DMS53 treated with DMSO at 0.1 percent for 48 hours (cell line): ENCODE measurements at regions not wholly inside any gene's neighbourhood (a gene's known extent, or its start where the extent isn't known, plus 50 kb on each side); places are given as distances from the start of the nearest gene placed in this dataset.

ENCODE experiments used
- DNase-seq: peaks from one replicate; lab custom pipeline; 2025; ENCODE audit not compliant: unreplicated experiment; lab: John Stamatoyannopoulos, UW

GRCh38 chr18:26745288-26746181 lies 120.0 kb downstream of the AQP4 start:
- DNase-seq, result peak; percentile 61

- DNase-seq, result no peak
Measured at GRCh38 chr18:26741758-26742157, 123.7 kb downstream of the AQP4 start.

- no peak for DNase-seq
Measured at GRCh38 chr18:26741048-26741447, 124.5 kb downstream of the AQP4 start.

DNA sequence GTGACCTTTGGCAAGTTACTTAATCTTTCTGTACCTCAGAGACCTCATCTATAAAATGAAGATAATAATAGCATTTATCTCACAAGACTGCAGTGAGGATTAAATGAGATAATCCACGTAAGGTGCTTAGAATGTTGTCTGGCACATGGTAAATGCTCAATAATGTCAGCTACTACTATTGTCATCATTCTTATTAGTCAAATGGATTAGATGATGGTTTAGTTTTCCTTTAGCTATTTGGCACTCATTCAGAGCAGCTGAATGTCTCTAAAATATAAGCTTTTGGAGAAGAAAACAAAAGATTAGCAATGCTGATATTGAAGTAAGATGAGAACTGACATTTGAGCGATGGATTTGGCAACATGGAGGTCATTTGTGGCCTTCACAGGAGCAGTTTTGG lies 125.1 kb downstream of the AQP4 start:
- DNase-seq, result no peak

GRCh38 chr18:26738706-26739105 lies 126.8 kb downstream of the AQP4 start:
- DNase-seq, result no peak

- DNase-seq, result no peak
Measured at GRCh38 chr18:26736301-26736700, 129.2 kb downstream of the AQP4 start.

GRCh38 chr18:26734760-26735159 lies 130.7 kb downstream of the AQP4 start:
- DNase-seq, result no peak

DNA sequence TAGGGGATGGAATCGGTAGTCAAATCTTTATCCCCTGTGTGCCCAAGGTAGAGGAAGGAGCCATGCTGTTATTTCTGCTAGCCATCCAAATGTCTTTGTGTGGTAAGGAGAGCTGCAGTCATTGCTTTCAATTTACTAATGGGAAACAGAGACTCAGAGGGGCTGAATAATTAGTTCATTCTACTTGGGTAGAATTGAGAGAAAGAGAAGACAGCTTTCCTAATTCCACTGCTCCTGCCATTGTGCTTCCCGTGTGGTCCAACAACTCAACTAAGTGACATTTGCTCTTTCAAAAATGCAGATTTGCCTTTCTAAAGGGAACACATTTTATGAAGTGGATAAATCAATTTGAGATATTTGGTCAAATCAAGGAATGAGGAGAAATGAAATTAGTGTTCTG lies 136.1 kb downstream of the AQP4 start:
- DNase-seq, result no peak

GRCh38 chr18:26729008-26729407 lies 136.5 kb downstream of the AQP4 start:
- no peak for DNase-seq

DNA sequence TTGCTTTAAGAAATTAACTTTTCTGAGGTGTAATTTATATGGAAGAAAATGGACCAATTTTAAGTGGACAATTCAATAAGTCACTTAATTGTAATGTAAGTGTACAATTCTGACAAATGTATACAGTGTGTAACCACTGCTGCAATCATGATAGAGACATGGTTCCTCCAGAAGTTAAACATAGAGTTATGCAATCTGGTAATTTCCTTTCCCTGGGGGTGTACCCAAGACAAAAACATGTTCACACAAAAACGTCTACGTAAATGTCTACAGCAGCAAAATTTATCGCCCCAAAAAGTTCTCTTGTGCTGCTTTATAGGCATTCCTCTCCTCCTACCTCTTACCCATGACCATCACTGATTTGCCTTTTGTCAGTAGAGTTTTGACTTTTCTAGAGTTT lies 141.5 kb downstream of the AQP4 start:
- DNase-seq, result no peak

DNA sequence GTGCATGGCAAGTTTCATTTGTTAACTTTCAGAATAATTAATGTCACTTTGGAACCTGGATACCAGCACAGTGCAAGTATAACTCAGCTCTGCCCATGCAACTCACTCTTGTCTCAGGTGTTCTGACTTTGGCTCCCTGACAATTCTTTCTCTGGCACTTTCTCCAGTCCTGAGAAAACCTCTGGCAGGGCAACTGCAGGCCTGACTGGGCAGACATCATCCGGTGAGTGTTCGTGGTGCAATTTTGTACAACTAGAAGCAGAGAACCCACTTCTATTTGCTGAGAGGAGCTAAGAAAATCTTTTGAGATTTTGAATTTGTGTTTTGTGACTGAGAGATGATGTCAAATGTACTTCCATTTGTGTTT lies 143.0 kb downstream of the AQP4 start:
- DNase-seq, result no peak

GRCh38 chr18:26721854-26722564 lies 143.5 kb downstream of the AQP4 start:
- no peak for DNase-seq

DNA sequence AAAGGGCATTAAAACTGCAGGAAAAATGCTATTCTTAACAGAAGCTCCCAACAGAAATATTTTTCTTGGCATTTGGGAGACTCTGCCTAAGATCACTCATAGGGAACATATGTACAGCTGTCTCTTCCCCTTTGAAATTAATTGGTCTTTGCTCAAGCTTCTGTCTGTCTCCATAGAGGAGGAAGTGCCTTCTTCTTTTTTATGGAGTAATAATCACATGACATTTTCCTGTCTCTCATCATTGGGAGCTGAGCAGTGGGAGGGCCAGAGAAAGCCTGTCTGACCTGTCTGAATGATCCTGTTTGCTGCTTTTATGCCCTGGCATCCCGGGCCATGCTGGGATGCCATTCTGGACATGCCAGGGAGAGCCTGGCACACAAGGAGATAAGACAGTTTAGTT lies 145.6 kb downstream of the AQP4 start:
- peak; percentile 17 for DNase-seq

- DNase-seq, result no peak
Measured at GRCh38 chr18:26717123-26717719, 148.3 kb downstream of the AQP4 start.

DNA sequence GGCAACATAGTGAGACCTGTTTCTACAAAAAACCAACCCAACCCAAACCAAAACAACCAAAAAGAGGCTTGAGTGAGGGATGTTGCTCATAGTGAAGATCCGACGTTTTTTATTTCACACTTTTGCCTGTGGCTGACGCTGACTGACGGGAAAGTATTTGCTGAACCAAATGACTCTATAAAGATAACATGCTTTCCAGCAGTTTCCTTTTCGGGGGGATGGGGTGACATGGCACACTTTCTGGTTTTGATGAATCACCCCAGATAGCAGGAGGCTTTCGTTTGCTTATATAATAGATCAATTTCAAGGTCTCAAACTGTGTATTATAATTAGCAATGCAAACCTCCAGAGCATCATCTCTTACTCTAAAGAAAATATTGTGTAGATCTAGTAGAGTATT lies 150.8 kb downstream of the AQP4 start:
- no peak for DNase-seq

- DNase-seq, result no peak
Measured at GRCh38 chr18:26711756-26712155, 153.8 kb downstream of the AQP4 start.

- no peak for DNase-seq
Measured at GRCh38 chr18:26710470-26711096, 154.9 kb downstream of the AQP4 start.

DNA sequence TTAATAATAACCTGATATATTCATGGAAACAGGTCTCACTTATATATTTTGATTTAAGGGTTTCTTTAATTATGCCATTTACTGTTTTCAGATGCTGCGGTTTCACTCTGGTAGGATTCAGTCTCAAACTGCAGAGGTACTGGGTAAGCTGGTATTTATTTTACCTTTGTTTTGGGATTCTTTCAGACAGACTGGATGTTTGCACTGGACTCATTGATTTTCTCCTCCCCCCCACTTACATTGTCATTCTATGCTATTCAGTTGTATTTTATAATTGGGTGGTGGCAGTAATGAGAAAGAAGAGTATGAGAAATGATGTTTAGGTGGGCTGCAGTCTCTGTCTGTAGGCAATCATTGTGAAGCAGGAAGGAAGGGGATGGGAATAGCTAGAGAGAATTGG lies 155.6 kb downstream of the AQP4 start:
- DNase-seq, result no peak

DNA sequence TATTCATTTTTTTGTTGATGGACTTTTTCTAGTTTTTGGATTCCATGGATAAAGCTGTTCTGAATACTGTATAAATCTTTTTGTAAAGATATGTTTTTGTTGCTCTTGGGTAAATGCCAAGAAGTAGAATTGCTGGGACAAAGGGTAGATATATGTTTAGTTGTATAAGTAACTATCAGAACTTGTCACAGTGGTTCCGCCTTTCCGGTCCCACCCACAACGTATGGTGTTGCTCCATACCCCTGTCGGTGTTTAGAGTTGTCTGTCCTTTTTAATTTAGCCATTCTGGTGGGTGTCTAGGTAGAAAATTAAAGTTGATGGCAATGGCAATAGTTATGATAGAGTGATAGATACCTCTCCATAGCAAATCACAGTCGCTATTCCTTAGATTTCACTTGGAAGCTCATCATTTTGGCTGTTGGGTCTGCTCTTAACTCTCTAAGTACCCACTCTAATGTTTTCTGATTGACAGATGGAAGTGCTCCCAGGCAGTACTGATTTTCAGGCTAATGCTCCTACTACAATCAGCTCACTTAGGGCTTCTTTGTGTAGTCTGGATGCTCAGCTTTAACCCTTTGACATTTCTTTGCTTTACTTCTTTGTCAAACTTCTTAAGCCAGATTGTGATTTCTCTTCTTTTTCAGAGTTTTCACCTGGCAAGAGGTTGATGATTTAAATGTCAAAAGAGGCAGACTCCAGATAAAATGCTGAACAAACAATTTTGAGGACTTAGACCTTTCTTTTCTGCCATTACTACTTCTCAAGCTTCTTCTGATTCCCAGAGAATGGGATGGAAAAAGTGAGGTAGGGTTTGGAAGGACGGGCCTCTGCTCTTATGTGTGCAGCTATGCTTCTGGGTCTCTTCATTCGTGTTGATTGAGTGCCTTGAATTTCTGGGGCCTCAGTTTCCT lies 156.4 kb downstream of the AQP4 start:
- no peak for DNase-seq

- DNase-seq, result no peak
Measured at GRCh38 chr18:26706911-26707351, 158.6 kb downstream of the AQP4 start.
